ENCODE measurements at regions not wholly inside any gene's neighbourhood (a gene's known extent, or its start where the extent isn't known, plus 50 kb on each side); places are given as distances from the start of the nearest gene placed in this dataset.

DNA sequence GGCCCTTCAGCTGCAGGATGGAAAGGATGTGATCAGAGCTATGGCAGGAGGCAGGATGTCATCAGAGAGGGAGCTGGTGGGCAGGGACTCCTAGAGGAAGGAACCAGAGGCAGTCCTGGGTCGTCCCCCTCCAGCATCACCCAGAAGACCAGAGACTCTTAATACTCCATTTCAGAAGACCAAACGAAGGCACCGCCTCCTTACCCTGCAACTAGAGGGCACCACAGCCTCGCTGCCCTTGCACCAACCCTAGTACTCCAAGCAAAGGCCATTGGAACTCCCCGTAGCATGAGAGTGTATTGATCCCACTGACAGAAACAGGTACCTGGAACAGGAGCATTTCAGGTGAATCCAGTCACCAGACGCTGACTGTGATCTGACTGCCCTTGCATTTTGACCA is 598.1 kb downstream of the NPHP4 start (continued):
- TF ChIP-seq YY1 (IDR thresholded peaks at IDR 0.05; ENCODE audit: extremely low read depth, insufficient replicate concordance, low read depth, low read length) = no peak
- no peak for TF ChIP-seq POLR2A (IDR thresholded peaks at IDR 0.05; ENCODE audit: borderline replicate concordance, extremely low read depth, insufficient read depth, insufficient read length)
- no peak for TF ChIP-seq ELF1 (IDR thresholded peaks at IDR 0.05; ENCODE audit: borderline replicate concordance, low read depth)
- no peak for TF ChIP-seq POLR2AphosphoS5 (IDR thresholded peaks at IDR 0.05; ENCODE audit: low read depth, low read length)

DNA sequence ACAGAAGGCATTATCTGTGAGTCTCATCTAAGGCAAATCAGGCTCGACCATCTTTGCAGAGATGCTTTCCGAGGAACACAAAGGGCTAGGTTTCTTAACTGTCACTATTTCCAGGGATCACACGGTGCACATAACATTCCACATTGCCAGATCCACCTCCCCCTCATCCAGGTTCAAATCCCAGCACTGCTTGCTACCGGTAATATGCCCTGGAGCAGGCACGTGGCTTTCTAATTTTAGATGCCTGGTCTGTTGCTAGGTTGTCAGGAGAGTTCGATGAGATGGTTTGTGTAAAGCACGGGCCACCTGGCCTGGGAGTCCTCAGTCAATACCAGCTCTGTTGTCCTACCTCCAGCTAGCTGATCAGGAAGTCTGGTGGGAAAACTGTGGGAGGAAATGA is 598.6 kb downstream of the NPHP4 start:
- no peak overlapping the region for H3K27ac ChIP-seq (ENCODE audit: low read depth, low read length)
- no peaks in the 10 kb centered on the region for H3K27me3 ChIP-seq (ENCODE audit: insufficient read depth, low read length)
- no peaks in the 10 kb centered on the region for H4K20me1 ChIP-seq (ENCODE audit: insufficient read depth)
- RAD21 ChIA-PET (ENCODE audit: low non-redundant PET in 1 of 2, low total read pairs in 2 of 2, uncharacterized antibody in 2 of 2, unreplicated experiment in 2 of 2) = no interaction called here
- intact Hi-C loops (cut with micrococcal nuclease) = no loop called here
- BruUV-seq (replicated peaks) = no TSS peak
- no peak overlapping the region for H3K4me2 ChIP-seq (ENCODE audit: low read length)
- no peaks in the 10 kb centered on the region for H3K79me2 ChIP-seq (ENCODE audit: insufficient read depth, low read length)
- H3K9ac ChIP-seq (ENCODE audit: low read length) = no peak overlapping the region
- no peaks in the 10 kb centered on the region for H3K9me3 ChIP-seq (ENCODE audit: control insufficient read depth in 1 of 2, insufficient read depth in 1 of 2, low read depth in 1 of 2, low read length in 2 of 2)
- POLR2A ChIA-PET = no interaction called here
- H3K36me3 ChIP-seq (ENCODE audit: control insufficient read depth in 1 of 2, insufficient read depth in 2 of 2, low read length in 2 of 2) = no peaks in the 10 kb centered on the region
- DNase-seq (ENCODE audit: low read depth, low spot score) (no peak), ATAC-seq (no peak)
- TF ChIP-seq, protein P1, sequence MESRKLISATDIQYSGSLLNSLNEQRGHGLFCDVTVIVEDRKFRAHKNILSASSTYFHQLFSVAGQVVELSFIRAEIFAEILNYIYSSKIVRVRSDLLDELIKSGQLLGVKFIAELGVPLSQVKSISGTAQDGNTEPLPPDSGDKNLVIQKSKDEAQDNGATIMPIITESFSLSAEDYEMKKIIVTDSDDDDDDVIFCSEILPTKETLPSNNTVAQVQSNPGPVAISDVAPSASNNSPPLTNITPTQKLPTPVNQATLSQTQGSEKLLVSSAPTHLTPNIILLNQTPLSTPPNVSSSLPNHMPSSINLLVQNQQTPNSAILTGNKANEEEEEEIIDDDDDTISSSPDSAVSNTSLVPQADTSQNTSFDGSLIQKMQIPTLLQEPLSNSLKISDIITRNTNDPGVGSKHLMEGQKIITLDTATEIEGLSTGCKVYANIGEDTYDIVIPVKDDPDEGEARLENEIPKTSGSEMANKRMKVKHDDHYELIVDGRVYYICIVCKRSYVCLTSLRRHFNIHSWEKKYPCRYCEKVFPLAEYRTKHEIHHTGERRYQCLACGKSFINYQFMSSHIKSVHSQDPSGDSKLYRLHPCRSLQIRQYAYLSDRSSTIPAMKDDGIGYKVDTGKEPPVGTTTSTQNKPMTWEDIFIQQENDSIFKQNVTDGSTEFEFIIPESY (IDR thresholded peaks at IDR 0.05; ENCODE audit: extremely low read depth, insufficient replicate concordance, low read length) = no peak
- TF ChIP-seq SP1 (IDR thresholded peaks at IDR 0.05; ENCODE audit: low read depth) (no peak), MAX (IDR thresholded peaks at IDR 0.05) (no peak), SIN3A (IDR thresholded peaks at IDR 0.05; ENCODE audit: low read depth) (no peak), ATF3 (IDR thresholded peaks at IDR 0.05) (no peak), EGR1 (IDR thresholded peaks at IDR 0.05; ENCODE audit: low read depth) (no peak), EZH2phosphoT487 (IDR thresholded peaks at IDR 0.05; ENCODE audit: borderline replicate concordance) (no peak), JUND (IDR thresholded peaks at IDR 0.05) (no peak), ZFX (IDR thresholded peaks at IDR 0.05) (no peak), ZNF274 (IDR thresholded peaks at IDR 0.05; ENCODE audit: low read depth, low read length) (no peak), POLR2AphosphoS5 (IDR thresholded peaks at IDR 0.05; ENCODE audit: low read depth, low read length) (no peak), RAD21 (IDR thresholded peaks at IDR 0.05; ENCODE audit: low read depth) (no peak)
- TF ChIP-seq, protein P2, sequence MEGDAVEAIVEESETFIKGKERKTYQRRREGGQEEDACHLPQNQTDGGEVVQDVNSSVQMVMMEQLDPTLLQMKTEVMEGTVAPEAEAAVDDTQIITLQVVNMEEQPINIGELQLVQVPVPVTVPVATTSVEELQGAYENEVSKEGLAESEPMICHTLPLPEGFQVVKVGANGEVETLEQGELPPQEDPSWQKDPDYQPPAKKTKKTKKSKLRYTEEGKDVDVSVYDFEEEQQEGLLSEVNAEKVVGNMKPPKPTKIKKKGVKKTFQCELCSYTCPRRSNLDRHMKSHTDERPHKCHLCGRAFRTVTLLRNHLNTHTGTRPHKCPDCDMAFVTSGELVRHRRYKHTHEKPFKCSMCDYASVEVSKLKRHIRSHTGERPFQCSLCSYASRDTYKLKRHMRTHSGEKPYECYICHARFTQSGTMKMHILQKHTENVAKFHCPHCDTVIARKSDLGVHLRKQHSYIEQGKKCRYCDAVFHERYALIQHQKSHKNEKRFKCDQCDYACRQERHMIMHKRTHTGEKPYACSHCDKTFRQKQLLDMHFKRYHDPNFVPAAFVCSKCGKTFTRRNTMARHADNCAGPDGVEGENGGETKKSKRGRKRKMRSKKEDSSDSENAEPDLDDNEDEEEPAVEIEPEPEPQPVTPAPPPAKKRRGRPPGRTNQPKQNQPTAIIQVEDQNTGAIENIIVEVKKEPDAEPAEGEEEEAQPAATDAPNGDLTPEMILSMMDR (IDR thresholded peaks at IDR 0.05 in 2 of 3, conservative IDR thresholded peaks at IDR 0.05 in 1 of 3; ENCODE audit: borderline replicate concordance in 1 of 3, insufficient read depth in 1 of 3, low read depth in 2 of 3, low read length in 2 of 3) = no peak
- H3K4me3 ChIP-seq (replicated peaks in 1 of 2; ENCODE audit: low read depth in 1 of 2, low read length in 2 of 2) = no peak overlapping the region
- no peaks in the 10 kb centered on the region for H3K9me2 ChIP-seq (ENCODE audit: insufficient read depth)
- CTCF ChIA-PET = no interaction called here
- peaks cover 0 to 9% of the 10 kb centered on the region in 2 experiments; a peak in 1 of 4 replicates for H3K4me1 ChIP-seq (ENCODE audit: control insufficient read depth in 1 of 2, insufficient read depth in 2 of 2, low read length in 2 of 2)
- H2AFZ ChIP-seq (ENCODE audit: low read depth, low read length, poor library complexity, severe bottlenecking) = no peak overlapping the region

Data from HCT116 (cell line).